ENCODE measurements at regions not wholly inside any gene's neighbourhood (a gene's known extent, or its start where the extent isn't known, plus 50 kb on each side); places are given as distances from the start of the nearest gene placed in this dataset.

GRCh38 chr20:43323592-43323991 lies 133.9 kb upstream of the PTPRT start:
- Histone ChIP-seq H3K9me2 (replicated peaks; ENCODE audit: insufficient read depth) (no peaks in the 10 kb centered on the region), H3K27me3 (no peaks in the 10 kb centered on the region), H3K4me2 (no peak overlapping the region), H4K20me1 (ENCODE audit: insufficient read depth, poor library complexity, severe bottlenecking) (no peaks in the 10 kb centered on the region), H3K4me1 (ENCODE audit: insufficient read depth) (no peaks in the 10 kb centered on the region), H3K79me2 (no peaks in the 10 kb centered on the region), H3K36me3 (replicated peaks; ENCODE audit: insufficient read depth, low read depth) (no peaks in the 10 kb centered on the region), H3K4me3 (no peak overlapping the region), H2AFZ (no peak overlapping the region), H3K9me3 (ENCODE audit: low read depth) (no peaks in the 10 kb centered on the region), H3K27ac (no peak overlapping the region)
- no peak for DNase-seq (ENCODE audit: low spot score)
- 72% methylated on average over 4 of the region's 4 CpGs for WGBS (ENCODE audit: low lambda C conversion rate, missing lambda C conversion rate)
- TF ChIP-seq EZH2 (IDR thresholded peaks at IDR 0.05; ENCODE audit: borderline replicate concordance) = no peak
- TF ChIP-seq, protein P1, sequence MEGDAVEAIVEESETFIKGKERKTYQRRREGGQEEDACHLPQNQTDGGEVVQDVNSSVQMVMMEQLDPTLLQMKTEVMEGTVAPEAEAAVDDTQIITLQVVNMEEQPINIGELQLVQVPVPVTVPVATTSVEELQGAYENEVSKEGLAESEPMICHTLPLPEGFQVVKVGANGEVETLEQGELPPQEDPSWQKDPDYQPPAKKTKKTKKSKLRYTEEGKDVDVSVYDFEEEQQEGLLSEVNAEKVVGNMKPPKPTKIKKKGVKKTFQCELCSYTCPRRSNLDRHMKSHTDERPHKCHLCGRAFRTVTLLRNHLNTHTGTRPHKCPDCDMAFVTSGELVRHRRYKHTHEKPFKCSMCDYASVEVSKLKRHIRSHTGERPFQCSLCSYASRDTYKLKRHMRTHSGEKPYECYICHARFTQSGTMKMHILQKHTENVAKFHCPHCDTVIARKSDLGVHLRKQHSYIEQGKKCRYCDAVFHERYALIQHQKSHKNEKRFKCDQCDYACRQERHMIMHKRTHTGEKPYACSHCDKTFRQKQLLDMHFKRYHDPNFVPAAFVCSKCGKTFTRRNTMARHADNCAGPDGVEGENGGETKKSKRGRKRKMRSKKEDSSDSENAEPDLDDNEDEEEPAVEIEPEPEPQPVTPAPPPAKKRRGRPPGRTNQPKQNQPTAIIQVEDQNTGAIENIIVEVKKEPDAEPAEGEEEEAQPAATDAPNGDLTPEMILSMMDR (IDR thresholded peaks at IDR 0.05; ENCODE audit: poor library complexity) = no peak
- TF ChIP-seq EZH2phosphoT487 (IDR thresholded peaks at IDR 0.05; ENCODE audit: low read depth, severe bottlenecking, unreplicated experiment) = no peak

GRCh38 chr20:43322851-43323250 lies 133.1 kb upstream of the PTPRT start:
- H3K4me3 ChIP-seq = no peak overlapping the region
- H3K79me2 ChIP-seq = no peaks in the 10 kb centered on the region
- H2AFZ ChIP-seq = no peak overlapping the region
- no peaks in the 10 kb centered on the region for H3K36me3 ChIP-seq (replicated peaks; ENCODE audit: insufficient read depth, low read depth)
- DNase-seq (ENCODE audit: low spot score) = no peak
- 84% methylated on average over 4 of the region's 4 CpGs for WGBS (ENCODE audit: low lambda C conversion rate, missing lambda C conversion rate)
- no peaks in the 10 kb centered on the region for H3K9me2 ChIP-seq (replicated peaks; ENCODE audit: insufficient read depth)
- H3K27me3 ChIP-seq = no peaks in the 10 kb centered on the region
- no peak for TF ChIP-seq EZH2 (IDR thresholded peaks at IDR 0.05; ENCODE audit: borderline replicate concordance)
- H3K4me2 ChIP-seq = no peak overlapping the region
- H3K9me3 ChIP-seq (ENCODE audit: low read depth) = no peaks in the 10 kb centered on the region
- no peaks in the 10 kb centered on the region for H3K4me1 ChIP-seq (ENCODE audit: insufficient read depth)
- H3K27ac ChIP-seq = no peak overlapping the region
- no peaks in the 10 kb centered on the region for H4K20me1 ChIP-seq (ENCODE audit: insufficient read depth, poor library complexity, severe bottlenecking)

DNA sequence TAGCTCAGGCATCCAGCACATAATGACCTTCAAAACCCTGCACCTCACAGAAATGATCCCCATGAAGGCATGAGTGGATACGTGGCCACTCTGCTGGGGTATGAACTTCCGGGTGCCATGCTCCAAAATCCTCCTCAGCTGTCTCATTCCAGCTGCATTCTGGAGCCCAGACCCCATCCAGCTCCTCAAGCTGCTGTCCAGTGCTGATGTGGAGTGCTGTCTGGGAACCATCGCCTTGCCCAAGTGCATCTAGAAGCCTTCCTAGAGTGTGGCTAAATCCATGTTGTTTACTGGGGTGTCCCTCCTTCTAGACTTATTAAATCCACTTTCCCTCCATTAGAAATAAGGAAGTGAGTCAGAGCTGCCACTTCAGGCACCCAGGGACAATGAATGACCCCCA lies 130.8 kb upstream of the PTPRT start:
- DNase-seq (ENCODE audit: low spot score) = no peak
- H3K9me2 ChIP-seq (replicated peaks; ENCODE audit: insufficient read depth) = no peaks in the 10 kb centered on the region
- 84% methylated on average over 3 of the region's 3 CpGs for WGBS (ENCODE audit: low lambda C conversion rate, missing lambda C conversion rate)

GRCh38 chr20:43318755-43319297 lies 129.1 kb upstream of the PTPRT start:
- H3K79me2 ChIP-seq = no peaks in the 10 kb centered on the region
- no peaks in the 10 kb centered on the region for H3K4me1 ChIP-seq (ENCODE audit: insufficient read depth)
- H3K9me2 ChIP-seq (replicated peaks; ENCODE audit: insufficient read depth) = no peaks in the 10 kb centered on the region
- H3K9me3 ChIP-seq (ENCODE audit: low read depth) = no peaks in the 10 kb centered on the region
- no peak overlapping the region for H2AFZ ChIP-seq
- no peak overlapping the region for H3K4me3 ChIP-seq
- no peaks in the 10 kb centered on the region for H3K36me3 ChIP-seq (replicated peaks; ENCODE audit: insufficient read depth, low read depth)
- no peak overlapping the region for H3K4me2 ChIP-seq
- TF ChIP-seq EZH2phosphoT487 (IDR thresholded peaks at IDR 0.05; ENCODE audit: low read depth, severe bottlenecking, unreplicated experiment) (no peak), EZH2 (IDR thresholded peaks at IDR 0.05; ENCODE audit: borderline replicate concordance) (no peak)
- TF ChIP-seq, protein P1 (IDR thresholded peaks at IDR 0.05; ENCODE audit: poor library complexity) = no peak
- DNase-seq (ENCODE audit: low spot score) = no peak
- H3K27ac ChIP-seq = no peak overlapping the region
- WGBS (ENCODE audit: low lambda C conversion rate, missing lambda C conversion rate) = 51% methylated on average over 5 of the region's 5 CpGs
- no peaks in the 10 kb centered on the region for H3K27me3 ChIP-seq
- H4K20me1 ChIP-seq (ENCODE audit: insufficient read depth, poor library complexity, severe bottlenecking) = no peaks in the 10 kb centered on the region

More for the DNA sequence above, 130.8 kb upstream of the PTPRT start:
- Histone ChIP-seq H4K20me1 (ENCODE audit: insufficient read depth, poor library complexity, severe bottlenecking) (no peaks in the 10 kb centered on the region), H3K4me2 (no peak overlapping the region), H2AFZ (no peak overlapping the region), H3K27me3 (no peaks in the 10 kb centered on the region), H3K36me3 (replicated peaks; ENCODE audit: insufficient read depth, low read depth) (no peaks in the 10 kb centered on the region), H3K79me2 (no peaks in the 10 kb centered on the region), H3K9me3 (ENCODE audit: low read depth) (no peaks in the 10 kb centered on the region), H3K4me1 (ENCODE audit: insufficient read depth) (no peaks in the 10 kb centered on the region), H3K4me3 (no peak overlapping the region), H3K27ac (no peak overlapping the region)
- TF ChIP-seq EZH2phosphoT487 (IDR thresholded peaks at IDR 0.05; ENCODE audit: low read depth, severe bottlenecking, unreplicated experiment) (no peak), EZH2 (IDR thresholded peaks at IDR 0.05; ENCODE audit: borderline replicate concordance) (no peak)
- TF ChIP-seq, protein P1 (IDR thresholded peaks at IDR 0.05; ENCODE audit: poor library complexity) = no peak

Measured in hepatocyte (in vitro differentiated cells).